ENCODE measurements at regions not wholly inside any gene's neighbourhood (a gene's known extent, or its start where the extent isn't known, plus 50 kb on each side); places are given as distances from the start of the nearest gene placed in this dataset.

- TF ChIP-seq, protein P1, sequence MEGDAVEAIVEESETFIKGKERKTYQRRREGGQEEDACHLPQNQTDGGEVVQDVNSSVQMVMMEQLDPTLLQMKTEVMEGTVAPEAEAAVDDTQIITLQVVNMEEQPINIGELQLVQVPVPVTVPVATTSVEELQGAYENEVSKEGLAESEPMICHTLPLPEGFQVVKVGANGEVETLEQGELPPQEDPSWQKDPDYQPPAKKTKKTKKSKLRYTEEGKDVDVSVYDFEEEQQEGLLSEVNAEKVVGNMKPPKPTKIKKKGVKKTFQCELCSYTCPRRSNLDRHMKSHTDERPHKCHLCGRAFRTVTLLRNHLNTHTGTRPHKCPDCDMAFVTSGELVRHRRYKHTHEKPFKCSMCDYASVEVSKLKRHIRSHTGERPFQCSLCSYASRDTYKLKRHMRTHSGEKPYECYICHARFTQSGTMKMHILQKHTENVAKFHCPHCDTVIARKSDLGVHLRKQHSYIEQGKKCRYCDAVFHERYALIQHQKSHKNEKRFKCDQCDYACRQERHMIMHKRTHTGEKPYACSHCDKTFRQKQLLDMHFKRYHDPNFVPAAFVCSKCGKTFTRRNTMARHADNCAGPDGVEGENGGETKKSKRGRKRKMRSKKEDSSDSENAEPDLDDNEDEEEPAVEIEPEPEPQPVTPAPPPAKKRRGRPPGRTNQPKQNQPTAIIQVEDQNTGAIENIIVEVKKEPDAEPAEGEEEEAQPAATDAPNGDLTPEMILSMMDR (IDR thresholded peaks at IDR 0.05) = no peak
- TF ChIP-seq EZH2 (IDR thresholded peaks at IDR 0.05) = no peak
- no peak for TF ChIP-seq EZH2phosphoT487 (IDR thresholded peaks at IDR 0.05)
Measured at GRCh38 chr4:89595125-89595789, 241.7 kb downstream of the SNCA start.

All from neural progenitor cell (in vitro differentiated cells).